Stimulated activated CD4-positive, alpha-beta T cell treated with anti-CD3 and anti-CD28 coated beads, TNF-alpha, amount 100 ng/mL, for 4 hours (primary cell): ENCODE measurements at regions not wholly inside any gene's neighbourhood (a gene's known extent, or its start where the extent isn't known, plus 50 kb on each side); places are given as distances from the start of the nearest gene placed in this dataset.

Experiments
- DNase-seq, 3 experiments: peaks; one replicate each; pipeline ENCODE4 v3.0.0-alpha.2; 2020; ENCODE audit warnings: low read depth in 3 of 3

- no peak for DNase-seq
These were observed 397.1 kb upstream of the CFAP20DC start for GRCh38 chr3:59446775-59447465.

DNA sequence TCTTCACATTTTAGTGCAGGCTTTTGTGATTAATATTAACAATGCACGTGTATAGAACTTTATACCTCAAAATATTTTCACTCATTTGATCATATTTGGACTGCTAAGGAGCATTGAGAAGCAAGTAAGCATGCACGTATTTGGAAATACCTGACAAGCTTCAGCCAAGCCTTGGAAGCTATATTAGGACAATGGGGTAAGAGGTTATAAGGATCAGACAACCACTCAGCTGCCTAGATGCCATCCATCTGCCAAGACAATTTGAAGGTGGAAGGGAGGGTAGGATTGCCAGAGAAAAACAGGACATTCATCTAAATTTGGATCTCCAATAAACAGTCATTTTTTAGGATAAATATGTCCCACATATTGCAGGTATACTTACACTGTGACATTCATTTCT is 394.9 kb upstream of the CFAP20DC start:
- DNase-seq = no peak

DNA sequence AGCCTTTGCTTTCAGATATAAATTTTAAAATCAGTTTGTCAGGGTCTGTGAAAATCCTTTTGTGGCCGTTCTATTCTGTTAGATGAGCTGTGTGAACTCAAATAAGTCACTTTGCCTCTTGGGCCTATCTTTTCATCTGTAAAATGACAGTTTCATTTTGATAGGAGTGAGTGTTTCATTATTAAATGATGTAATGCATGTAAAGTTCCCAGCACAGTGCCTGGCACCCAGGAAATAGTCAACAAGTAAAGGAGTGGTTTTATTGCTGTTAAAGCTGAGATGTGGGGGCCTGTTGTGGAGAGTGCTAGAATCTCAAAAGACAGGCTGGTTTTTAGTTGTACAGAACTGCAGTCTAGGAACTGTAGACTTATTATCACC is 394.5 kb upstream of the CFAP20DC start:
- no peak for DNase-seq

DNA sequence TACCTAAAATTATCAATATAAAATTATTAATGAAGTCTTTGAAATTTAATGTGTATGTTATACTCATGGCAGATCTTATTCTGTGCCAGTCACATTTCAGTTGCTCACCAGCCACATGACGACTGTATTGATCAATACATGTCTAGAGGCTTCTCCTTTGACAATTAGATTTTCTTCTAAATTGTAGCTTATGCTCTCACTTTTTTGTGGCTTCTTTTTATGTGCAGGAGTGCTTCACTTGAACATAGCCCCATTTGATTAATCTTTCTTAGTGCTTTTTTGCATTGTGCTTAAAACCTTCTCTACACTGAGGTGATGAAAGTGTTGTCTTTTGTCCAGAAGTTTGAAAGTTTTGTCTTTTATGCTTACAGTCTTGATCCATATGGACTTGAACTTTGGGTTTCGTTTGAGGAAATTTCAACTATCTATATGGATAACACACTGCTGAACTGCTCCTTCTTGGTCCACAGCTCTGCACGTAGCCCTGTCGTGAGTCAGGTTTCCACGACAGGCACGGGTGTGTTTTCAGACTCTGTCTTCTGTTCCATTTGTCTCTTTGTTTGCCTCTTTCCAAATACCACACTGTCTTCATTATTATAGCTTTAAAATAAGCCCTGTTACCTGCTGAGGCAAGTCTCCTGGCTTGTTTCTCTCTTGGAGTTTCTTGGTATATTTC is 393.9 kb upstream of the CFAP20DC start:
- no peak for DNase-seq

DNA sequence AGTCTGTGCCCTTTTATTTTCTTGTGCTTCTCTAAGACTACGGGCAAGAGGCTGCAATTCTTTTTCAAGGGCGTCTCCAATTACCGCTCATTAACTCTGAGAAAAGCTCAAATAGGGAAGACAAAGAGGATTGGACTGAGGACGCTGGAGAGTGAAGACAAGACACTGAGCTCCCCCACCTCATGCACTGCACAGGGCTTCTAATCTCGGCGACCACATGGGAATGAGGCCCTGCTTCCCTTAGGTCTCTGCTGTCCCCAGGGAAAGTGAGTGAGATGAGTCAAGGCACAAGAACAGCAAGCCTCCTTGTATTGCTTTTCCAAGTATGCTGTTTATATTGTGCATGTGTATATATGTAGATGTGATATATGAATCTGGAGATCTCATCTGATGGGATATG is 392.2 kb upstream of the CFAP20DC start:
- DNase-seq = no peak

DNA sequence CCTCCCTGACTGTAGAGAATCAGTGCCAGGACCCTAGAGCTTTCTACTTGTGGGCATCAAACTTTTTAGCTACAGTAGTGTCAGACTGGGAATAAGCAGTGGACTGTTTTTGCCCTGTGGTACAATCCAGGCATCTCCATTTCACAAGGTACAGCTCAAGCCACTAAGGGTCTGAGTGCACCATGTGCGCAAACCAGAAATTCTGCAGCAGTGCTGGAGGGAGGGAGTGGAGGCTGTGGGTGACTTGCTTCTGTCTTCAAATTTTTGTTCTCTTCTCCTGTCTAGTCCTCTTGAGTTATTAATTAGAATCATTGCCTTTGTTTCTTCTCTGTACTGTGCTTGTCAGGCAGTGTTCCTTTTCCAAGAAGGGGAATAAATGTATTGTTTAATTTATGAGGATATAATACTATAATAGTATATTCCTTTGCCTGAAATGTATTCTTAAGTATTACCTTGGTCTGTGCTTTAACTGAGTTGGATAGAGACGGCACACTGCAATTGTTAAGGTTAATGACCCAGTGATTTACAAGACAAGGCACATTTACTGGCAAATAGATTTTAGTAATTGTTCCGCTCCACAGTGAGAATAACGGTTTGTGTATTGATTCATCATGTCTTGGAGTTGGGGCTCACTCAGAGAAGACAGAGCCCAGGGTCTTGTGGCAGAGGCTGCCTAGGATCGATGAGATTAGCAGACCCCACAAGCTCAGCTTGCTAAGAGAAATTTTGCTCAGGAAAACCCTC is 390.6 kb upstream of the CFAP20DC start:
- DNase-seq = no peak

DNA sequence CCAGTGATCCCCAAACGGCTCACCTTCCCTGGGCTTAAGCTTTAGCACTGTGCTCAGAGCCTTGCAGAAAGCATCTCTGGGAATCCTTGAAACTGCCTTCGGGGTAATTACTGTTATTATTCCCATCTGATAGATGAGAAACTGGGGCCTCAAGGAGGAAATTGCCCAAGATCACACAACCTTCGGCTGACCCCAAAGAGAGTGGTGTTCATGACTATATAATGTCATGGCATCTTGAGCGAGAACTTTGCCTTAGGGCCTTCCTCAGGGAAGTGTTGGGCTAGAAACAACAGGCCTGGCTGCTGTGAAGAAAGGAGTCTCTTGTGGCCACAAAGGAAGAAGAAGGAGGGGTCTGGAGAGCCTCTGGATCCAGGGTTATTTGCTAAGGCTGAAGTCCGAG is 388.7 kb upstream of the CFAP20DC start:
- no peak for DNase-seq

GRCh38 chr3:59436164-59436958 is 386.5 kb upstream of the CFAP20DC start:
- no peak for DNase-seq

DNA sequence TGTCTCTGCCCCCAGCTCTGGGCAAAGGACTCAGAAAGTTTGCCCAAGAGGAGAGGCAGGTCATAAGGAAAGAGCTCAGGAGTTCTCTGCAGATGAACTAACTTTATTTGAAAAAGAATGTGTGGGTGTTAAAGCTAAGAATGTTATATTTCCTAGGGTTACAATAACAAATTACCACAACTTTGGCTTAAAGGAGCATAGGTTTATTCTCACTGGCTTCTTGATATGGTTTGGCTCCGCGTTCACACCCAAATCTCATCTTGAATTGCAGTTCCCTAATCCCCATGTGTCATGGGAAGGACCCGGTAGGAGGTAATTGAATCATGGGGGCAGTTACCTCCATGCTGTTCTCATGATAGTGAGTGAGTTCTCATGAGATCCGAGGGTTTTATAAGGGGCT is 383.7 kb upstream of the CFAP20DC start:
- no peak for DNase-seq

DNA sequence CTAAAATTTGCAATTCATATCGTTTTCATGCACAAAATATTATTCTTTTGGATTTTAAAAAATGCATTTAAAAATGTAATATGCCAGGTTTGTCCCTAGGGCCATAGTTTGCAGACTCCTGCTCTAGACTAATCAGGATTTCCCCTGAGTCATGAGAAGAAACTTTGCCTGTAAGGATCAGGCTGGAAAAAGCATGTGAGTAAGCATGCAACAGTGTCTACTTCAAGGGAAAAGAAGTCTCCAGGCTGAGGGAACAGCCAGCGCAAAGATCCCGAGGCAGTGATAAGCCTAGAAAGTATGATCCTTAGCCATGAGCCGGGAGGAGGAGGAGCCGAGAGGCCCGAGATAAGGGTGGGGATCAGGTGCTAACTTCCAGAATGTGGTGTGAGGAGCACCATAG is 382.8 kb upstream of the CFAP20DC start:
- no peak for DNase-seq

GRCh38 chr3:59430341-59430740 is 380.5 kb upstream of the CFAP20DC start:
- DNase-seq = no peak

DNA sequence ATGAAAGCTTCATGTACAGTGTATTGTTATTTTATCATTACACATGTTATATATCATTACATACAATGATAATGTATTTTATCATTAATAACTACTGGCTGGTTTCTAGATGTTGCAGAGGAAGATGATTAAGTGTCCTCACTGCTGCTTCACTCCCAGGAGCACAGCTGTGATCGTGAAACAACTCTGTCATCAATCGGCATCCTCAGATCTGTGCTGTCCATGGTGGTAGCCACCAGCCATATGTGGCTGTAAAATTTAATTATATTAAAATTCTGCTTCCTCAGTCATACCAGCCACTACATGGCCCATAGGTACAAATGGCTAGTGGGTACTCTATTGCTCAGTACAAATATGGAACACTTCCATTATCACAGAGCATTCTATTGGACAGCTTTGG is 379.4 kb upstream of the CFAP20DC start:
- no peak for DNase-seq

GRCh38 chr3:59426821-59427565 is 377.2 kb upstream of the CFAP20DC start:
- DNase-seq = no peak

DNA sequence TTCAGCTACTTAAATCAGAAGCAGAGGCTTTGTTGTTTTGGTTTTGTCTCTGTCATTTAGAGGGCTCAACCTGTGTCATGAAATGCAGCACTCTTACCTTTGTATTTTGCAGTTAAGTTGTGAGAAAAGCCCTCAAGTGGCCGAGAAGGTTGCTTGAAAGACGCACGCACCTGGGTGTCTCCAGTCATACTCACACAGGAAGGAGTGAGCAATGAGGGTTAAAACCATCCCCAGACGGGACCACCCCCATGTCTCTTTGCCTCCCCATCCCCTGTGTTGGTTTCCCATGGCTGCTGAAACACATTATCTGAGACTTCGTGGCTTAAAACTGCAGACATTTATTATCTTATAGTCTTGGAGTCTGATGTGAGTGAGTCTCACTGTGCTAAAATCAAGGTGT is 376.1 kb upstream of the CFAP20DC start:
- DNase-seq = peak in 1 of 3 experiments; percentile 18

DNA sequence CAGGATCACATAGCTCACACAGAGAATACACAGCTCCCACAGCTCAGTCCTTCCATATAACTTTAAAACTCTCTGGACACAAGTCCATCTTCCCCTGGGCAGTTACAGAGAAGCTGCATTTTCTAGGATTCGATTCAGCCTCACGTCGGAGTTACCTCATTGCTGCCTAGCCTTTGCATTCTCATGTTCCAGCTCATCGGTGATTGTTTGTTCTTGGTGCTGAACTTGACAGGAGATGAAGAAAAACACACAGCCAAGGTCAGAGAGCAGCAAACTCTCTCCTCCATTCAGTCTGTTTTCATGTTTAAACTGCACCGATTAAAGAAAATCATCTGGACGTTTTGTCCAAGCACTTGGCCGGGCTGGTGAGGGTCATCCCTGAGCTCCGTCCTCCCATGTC is 375.5 kb upstream of the CFAP20DC start:
- DNase-seq = no peak

- DNase-seq = no peak
These were observed 374.6 kb upstream of the CFAP20DC start for GRCh38 chr3:59424268-59425010.

- no peak for DNase-seq
These were observed 373.9 kb upstream of the CFAP20DC start for GRCh38 chr3:59423707-59424106.

DNA sequence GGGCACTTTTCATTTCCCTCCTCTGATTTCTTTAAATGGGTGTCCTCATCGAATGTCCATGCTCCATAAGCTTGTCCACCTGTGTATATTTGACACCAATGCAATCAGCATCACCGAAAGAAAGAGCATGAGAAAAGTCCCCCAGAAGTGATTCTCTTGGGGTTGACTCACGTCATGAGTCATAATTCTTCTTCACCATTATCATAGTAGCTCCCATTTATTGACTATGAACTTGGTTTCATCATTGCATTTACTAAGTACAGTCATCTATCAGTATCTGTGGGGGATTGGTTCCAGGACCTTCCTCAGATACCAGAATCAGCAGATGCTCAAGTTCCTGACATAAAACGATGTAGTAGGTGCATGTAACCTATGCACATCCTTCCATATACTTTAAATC is 372.5 kb upstream of the CFAP20DC start:
- no peak for DNase-seq

DNA sequence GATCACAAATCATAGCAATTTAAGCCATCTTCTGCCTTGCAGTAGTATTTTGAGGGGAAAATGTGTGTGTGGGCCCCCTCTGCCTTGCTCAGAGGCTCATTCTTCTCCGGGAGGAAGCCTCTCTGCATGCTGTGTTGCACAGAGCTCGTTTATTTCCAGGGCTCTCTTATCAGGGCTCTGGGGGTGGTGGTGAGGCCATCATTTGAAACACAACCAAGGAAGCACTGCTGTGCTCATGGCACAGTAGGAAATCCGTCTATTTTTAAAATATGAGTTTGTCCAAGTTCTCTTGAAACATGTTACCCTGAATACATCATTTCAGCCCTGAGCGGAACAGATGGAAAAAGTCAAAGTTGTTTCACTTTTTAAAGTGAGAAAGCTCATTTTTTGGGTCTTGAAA is 369.0 kb upstream of the CFAP20DC start:
- DNase-seq = no peak

GRCh38 chr3:59412516-59412915 is 362.7 kb upstream of the CFAP20DC start:
- DNase-seq = no peak

DNA sequence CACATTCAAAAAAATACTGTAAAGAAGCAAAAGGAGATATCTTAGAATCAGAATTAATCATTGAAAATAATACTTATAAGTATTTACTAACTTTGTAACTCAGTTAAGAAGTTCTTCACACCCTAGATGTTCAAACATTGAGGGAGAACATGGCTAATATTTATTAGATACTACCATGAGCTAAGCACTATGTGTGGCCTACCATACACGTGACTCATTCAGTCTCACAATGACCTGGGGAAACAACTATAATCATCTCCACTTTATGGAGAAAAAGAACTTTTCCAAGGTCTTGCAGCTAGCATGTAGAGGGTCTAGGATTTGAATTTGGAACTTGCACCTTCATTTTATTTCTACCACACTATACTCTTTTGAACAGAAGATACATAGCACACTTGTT is 361.9 kb upstream of the CFAP20DC start:
- no peak for DNase-seq
